ENCODE measurements at regions not wholly inside any gene's neighbourhood (a gene's known extent, or its start where the extent isn't known, plus 50 kb on each side); places are given as distances from the start of the nearest gene placed in this dataset.

GRCh38 chr1:170354246-170354645, 177.7 kb upstream of the GORAB start:
- TF ChIP-seq, protein P1, sequence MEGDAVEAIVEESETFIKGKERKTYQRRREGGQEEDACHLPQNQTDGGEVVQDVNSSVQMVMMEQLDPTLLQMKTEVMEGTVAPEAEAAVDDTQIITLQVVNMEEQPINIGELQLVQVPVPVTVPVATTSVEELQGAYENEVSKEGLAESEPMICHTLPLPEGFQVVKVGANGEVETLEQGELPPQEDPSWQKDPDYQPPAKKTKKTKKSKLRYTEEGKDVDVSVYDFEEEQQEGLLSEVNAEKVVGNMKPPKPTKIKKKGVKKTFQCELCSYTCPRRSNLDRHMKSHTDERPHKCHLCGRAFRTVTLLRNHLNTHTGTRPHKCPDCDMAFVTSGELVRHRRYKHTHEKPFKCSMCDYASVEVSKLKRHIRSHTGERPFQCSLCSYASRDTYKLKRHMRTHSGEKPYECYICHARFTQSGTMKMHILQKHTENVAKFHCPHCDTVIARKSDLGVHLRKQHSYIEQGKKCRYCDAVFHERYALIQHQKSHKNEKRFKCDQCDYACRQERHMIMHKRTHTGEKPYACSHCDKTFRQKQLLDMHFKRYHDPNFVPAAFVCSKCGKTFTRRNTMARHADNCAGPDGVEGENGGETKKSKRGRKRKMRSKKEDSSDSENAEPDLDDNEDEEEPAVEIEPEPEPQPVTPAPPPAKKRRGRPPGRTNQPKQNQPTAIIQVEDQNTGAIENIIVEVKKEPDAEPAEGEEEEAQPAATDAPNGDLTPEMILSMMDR (conservative IDR thresholded peaks at IDR 0.05; ENCODE audit: low read depth, low read length): no peak
- no peak overlapping the region for H3K4me3 ChIP-seq (ENCODE audit: low read depth, low read length)

GRCh38 chr1:170354690-170355089, 177.3 kb upstream of the GORAB start:
- TF ChIP-seq, protein P1 (conservative IDR thresholded peaks at IDR 0.05; ENCODE audit: low read depth, low read length): no peak
- DNase-seq (ENCODE audit: low read depth): peak; percentile 7

More at GRCh38 chr1:170354246-170354645, 177.7 kb upstream of the GORAB start:
- no peak for DNase-seq (ENCODE audit: low read depth)

GRCh38 chr1:170355267-170355801, 176.6 kb upstream of the GORAB start:
- no peak for DNase-seq (ENCODE audit: low read depth)
- TF ChIP-seq, protein P1 (conservative IDR thresholded peaks at IDR 0.05; ENCODE audit: low read depth, low read length): no peak
- H3K4me3 ChIP-seq (ENCODE audit: low read depth, low read length): no peak overlapping the region

More at GRCh38 chr1:170354690-170355089, 177.3 kb upstream of the GORAB start:
- H3K4me3 ChIP-seq (ENCODE audit: low read depth, low read length): no peak overlapping the region

DNA sequence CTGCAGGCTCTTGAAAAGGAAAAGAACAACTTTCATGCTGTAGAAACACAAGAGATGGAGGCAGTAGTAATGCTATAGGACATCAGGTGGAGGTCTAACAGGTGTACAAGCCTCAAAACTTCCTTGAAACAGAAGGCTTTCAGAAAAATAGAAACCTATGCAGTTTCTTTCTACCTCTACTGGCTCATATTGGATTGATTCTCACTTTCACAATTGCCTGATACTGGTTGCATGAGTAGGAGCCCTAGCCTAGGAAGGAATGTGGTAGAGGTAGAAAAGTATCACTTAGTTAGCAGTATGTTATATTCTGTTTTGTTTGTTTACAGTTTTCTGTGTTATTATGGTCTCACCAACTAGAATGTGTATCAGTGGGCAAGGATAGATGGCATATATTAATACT, 175.4 kb upstream of the GORAB start:
- DNase-seq (ENCODE audit: low read depth): no peak
- no peak overlapping the region for H3K4me3 ChIP-seq (ENCODE audit: low read depth, low read length)
- TF ChIP-seq, protein P1 (conservative IDR thresholded peaks at IDR 0.05; ENCODE audit: low read depth, low read length): no peak

- TF ChIP-seq, protein P1 (conservative IDR thresholded peaks at IDR 0.05; ENCODE audit: low read depth, low read length): no peak
- H3K4me3 ChIP-seq (ENCODE audit: low read depth, low read length): no peak overlapping the region
- DNase-seq (ENCODE audit: low read depth): no peak
These were observed 174.2 kb upstream of the GORAB start for GRCh38 chr1:170357750-170358149.

DNA sequence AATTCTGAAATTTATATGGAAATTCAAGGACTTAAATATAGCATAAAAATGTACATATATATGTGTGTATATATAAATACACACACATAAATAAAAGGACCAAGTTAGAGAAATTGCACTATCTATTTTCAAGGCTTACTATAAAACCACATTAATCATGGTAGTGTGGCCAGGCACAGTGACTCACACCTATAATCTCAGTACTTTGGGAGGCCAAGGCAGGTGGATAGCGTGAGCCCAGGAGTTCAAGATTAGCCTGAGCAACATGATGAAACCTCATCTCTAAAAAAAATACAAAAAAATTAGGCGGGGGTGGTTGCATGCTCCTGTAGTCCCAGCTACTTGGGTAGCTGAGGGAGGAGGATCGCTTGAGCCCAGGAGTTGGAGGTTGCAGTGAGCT, 171.4 kb upstream of the GORAB start:
- H3K4me3 ChIP-seq (ENCODE audit: low read depth, low read length): no peak overlapping the region
- no peak for DNase-seq (ENCODE audit: low read depth)
- TF ChIP-seq, protein P1 (conservative IDR thresholded peaks at IDR 0.05; ENCODE audit: low read depth, low read length): no peak

- H3K4me3 ChIP-seq (ENCODE audit: low read depth, low read length): no peak overlapping the region
- DNase-seq (ENCODE audit: low read depth): no peak
- TF ChIP-seq, protein P1 (conservative IDR thresholded peaks at IDR 0.05; ENCODE audit: low read depth, low read length): no peak
These were observed 166.6 kb upstream of the GORAB start for GRCh38 chr1:170365331-170365730.
